ENCODE measurements at regions not wholly inside any gene's neighbourhood (a gene's known extent, or its start where the extent isn't known, plus 50 kb on each side); places are given as distances from the start of the nearest gene placed in this dataset.

DNA sequence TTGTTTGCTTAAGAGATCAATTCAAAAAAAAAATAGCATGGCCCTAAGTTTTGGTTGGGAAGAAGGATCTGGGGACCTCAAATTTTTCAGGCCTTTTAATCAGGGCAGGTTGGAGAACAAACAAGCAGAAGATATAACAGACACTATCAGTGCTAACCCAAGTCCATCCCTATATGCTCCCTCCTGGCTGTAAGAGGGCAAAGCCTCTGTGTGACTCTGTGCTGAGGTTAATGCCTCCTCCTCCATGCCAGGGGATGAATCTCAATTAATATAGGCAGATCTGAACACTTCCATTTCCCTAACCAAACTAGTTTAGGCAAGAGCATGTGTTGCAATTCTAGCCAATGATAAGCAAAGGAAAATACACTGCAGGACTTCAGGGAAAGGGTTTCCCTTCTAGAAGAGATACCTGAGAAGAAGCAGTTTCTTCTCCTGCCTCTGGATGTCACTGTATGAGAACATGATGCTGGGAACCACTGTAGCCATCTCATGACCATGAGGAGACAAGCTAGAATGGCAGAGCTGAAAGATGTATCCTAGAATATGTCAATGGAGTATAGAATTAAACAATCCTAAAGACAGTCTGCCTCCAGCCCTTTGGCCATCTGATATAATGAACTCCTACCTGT is 76.0 kb downstream of the CHD9NB start:
- no peak overlapping the region for H3K4me3 ChIP-seq

DNA sequence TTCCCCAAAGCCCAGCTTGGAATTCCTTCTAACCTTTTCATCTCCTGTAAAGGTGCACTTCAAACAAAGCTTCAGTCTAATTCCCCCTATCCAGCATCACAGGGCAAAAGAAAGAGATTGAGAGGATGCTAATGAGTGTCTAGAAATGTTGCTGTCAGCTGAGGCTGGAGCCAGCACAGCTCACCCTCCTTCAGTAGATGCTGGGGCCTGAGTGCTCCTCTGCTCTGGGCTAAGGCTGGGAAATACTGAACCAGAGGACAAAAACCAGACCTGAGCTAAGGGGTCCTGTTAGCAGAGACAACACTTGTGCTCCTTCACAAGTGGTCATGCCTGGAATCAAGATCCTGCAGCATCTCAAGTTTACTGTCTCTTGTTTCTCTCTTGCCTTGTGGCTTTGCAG is 85.0 kb downstream of the CHD9NB start:
- Histone ChIP-seq H3K9me3 (ENCODE audit: low read depth) (no peaks in the 10 kb centered on the region), H3K4me1 (ENCODE audit: low read depth) (no peaks in the 10 kb centered on the region), H3K4me3 (no peak overlapping the region), H3K27ac (no peak overlapping the region), H3K36me3 (no peaks in the 10 kb centered on the region), H3K27me3 (no peaks in the 10 kb centered on the region)
- TF ChIP-seq, protein P1, sequence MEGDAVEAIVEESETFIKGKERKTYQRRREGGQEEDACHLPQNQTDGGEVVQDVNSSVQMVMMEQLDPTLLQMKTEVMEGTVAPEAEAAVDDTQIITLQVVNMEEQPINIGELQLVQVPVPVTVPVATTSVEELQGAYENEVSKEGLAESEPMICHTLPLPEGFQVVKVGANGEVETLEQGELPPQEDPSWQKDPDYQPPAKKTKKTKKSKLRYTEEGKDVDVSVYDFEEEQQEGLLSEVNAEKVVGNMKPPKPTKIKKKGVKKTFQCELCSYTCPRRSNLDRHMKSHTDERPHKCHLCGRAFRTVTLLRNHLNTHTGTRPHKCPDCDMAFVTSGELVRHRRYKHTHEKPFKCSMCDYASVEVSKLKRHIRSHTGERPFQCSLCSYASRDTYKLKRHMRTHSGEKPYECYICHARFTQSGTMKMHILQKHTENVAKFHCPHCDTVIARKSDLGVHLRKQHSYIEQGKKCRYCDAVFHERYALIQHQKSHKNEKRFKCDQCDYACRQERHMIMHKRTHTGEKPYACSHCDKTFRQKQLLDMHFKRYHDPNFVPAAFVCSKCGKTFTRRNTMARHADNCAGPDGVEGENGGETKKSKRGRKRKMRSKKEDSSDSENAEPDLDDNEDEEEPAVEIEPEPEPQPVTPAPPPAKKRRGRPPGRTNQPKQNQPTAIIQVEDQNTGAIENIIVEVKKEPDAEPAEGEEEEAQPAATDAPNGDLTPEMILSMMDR (IDR thresholded peaks at IDR 0.05; ENCODE audit: low read depth, low read length) = no peak
- peak in 1 of 2 donors; percentile 11 for DNase-seq (ENCODE audit: low read depth in 1 of 2, low spot score in 1 of 2)

More for the DNA sequence above, 76.0 kb downstream of the CHD9NB start:
- no peaks in the 10 kb centered on the region for H3K9me3 ChIP-seq (ENCODE audit: low read depth)
- no peaks in the 10 kb centered on the region for H3K4me1 ChIP-seq (ENCODE audit: low read depth)
- H3K27ac ChIP-seq = no peak overlapping the region
- H3K27me3 ChIP-seq = no peaks in the 10 kb centered on the region
- DNase-seq (ENCODE audit: low read depth in 1 of 2, low spot score in 1 of 2) = peak; percentile 3 to 51
- TF ChIP-seq, protein P1 (IDR thresholded peaks at IDR 0.05; ENCODE audit: low read depth, low read length) = peak; percentile 42
- H3K36me3 ChIP-seq = no peaks in the 10 kb centered on the region

- no peaks in the 10 kb centered on the region for H3K9me3 ChIP-seq (ENCODE audit: low read depth)
- H3K27me3 ChIP-seq = no peaks in the 10 kb centered on the region
- H3K4me3 ChIP-seq = no peak overlapping the region
- H3K4me1 ChIP-seq (ENCODE audit: low read depth) = no peaks in the 10 kb centered on the region
- no peak overlapping the region for H3K27ac ChIP-seq
- H3K36me3 ChIP-seq = no peaks in the 10 kb centered on the region
- no peak for DNase-seq (ENCODE audit: low read depth in 1 of 2, low spot score in 1 of 2)
- TF ChIP-seq, protein P1 (IDR thresholded peaks at IDR 0.05; ENCODE audit: low read depth, low read length) = no peak
Measured at GRCh38 chr16:52964290-52964689, 88.4 kb downstream of the CHD9NB start.

DNA sequence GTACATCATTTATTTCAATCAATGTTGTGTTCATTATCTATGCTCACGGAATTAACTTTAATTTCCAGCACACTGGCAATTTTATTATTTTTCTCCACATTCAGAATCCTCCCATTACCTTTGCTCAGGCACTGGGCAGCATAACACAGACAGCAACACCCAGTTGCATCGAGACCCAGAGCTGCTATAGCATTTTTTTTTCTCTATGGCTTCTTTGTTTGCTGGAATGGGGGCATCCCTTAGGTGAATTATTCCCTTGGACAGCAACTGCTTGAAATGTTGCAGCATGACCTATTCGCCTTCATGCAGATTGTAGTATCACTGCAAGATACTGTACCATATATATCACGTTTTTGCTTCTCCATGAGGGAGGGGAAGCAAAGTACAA is 88.8 kb downstream of the CHD9NB start:
- no peak for DNase-seq (ENCODE audit: low read depth in 1 of 2, low spot score in 1 of 2)
- no peaks in the 10 kb centered on the region for H3K36me3 ChIP-seq
- TF ChIP-seq, protein P1 (IDR thresholded peaks at IDR 0.05; ENCODE audit: low read depth, low read length) = no peak
- H3K27me3 ChIP-seq = no peaks in the 10 kb centered on the region
- no peak overlapping the region for H3K4me3 ChIP-seq
- H3K27ac ChIP-seq = no peak overlapping the region
- H3K9me3 ChIP-seq (ENCODE audit: low read depth) = no peaks in the 10 kb centered on the region
- no peaks in the 10 kb centered on the region for H3K4me1 ChIP-seq (ENCODE audit: low read depth)

GRCh38 chr16:52963212-52963854 is 89.4 kb downstream of the CHD9NB start:
- Histone ChIP-seq H3K27me3 (no peaks in the 10 kb centered on the region), H3K9me3 (ENCODE audit: low read depth) (no peaks in the 10 kb centered on the region), H3K27ac (no peak overlapping the region), H3K4me1 (ENCODE audit: low read depth) (no peaks in the 10 kb centered on the region), H3K36me3 (no peaks in the 10 kb centered on the region), H3K4me3 (no peak overlapping the region)
- TF ChIP-seq, protein P1 (IDR thresholded peaks at IDR 0.05; ENCODE audit: low read depth, low read length) = no peak
- DNase-seq (ENCODE audit: low read depth in 1 of 2, low spot score in 1 of 2) = no peak

All from cardiac muscle cell (in vitro differentiated cells and primary cell).